ENCODE measurements at regions not wholly inside any gene's neighbourhood (a gene's known extent, or its start where the extent isn't known, plus 50 kb on each side); places are given as distances from the start of the nearest gene placed in this dataset.
"Not testable (repeated sequence)": the region's sequence is repeated elsewhere in the genome, so short reads cannot be mapped to it uniquely, and the experiment has no call there.

GRCh38 chr2:359047-359446 is 71.2 kb upstream of the ALKAL2 start (continued):
- no peak for TF ChIP-seq ESRRG (CRISPR knock-in tag; IDR thresholded peaks at IDR 0.05)
- TF ChIP-seq SNAI2 (CRISPR knock-in tag; IDR thresholded peaks at IDR 0.05) = no peak

- ATAC-seq = no peak
- no peak for TF ChIP-seq PPARA (CRISPR knock-in tag; IDR thresholded peaks at IDR 0.05; ENCODE audit: borderline replicate concordance)
Observed at GRCh38 chr2:357811-358210, 69.9 kb upstream of the ALKAL2 start.

GRCh38 chr2:356304-356703 is 68.4 kb upstream of the ALKAL2 start:
- not testable (repeated sequence) for ATAC-seq

- TF ChIP-seq ZNF565 (CRISPR knock-in tag; conservative IDR thresholded peaks at IDR 0.05; ENCODE audit: low read depth) (no peak), SNAI2 (CRISPR knock-in tag; IDR thresholded peaks at IDR 0.05) (no peak), ISL1 (CRISPR knock-in tag; IDR thresholded peaks at IDR 0.05) (no peak), ZNF70 (CRISPR knock-in tag; IDR thresholded peaks at IDR 0.05) (no peak), CSDC2 (CRISPR knock-in tag; IDR thresholded peaks at IDR 0.05) (no peak), TCF4 (CRISPR knock-in tag; IDR thresholded peaks at IDR 0.05; ENCODE audit: borderline replicate concordance) (no peak), ZNF8 (CRISPR knock-in tag; IDR thresholded peaks at IDR 0.05) (no peak), POU6F1 (CRISPR knock-in tag; IDR thresholded peaks at IDR 0.05; ENCODE audit: borderline replicate concordance, low read depth) (no peak), CREB5 (CRISPR knock-in tag; IDR thresholded peaks at IDR 0.05; ENCODE audit: low read depth) (no peak), ZFP30 (CRISPR knock-in tag; IDR thresholded peaks at IDR 0.05) (no peak), PATZ1 (CRISPR knock-in tag; IDR thresholded peaks at IDR 0.05; ENCODE audit: borderline replicate concordance) (no peak), BACH2 (CRISPR knock-in tag; IDR thresholded peaks at IDR 0.05; ENCODE audit: borderline replicate concordance) (no peak)
- no peak for ATAC-seq
Observed at GRCh38 chr2:355773-356172, 67.9 kb upstream of the ALKAL2 start.

- no peak for TF ChIP-seq RARB (CRISPR knock-in tag; IDR thresholded peaks at IDR 0.05)
- TF ChIP-seq ZFP30 (CRISPR knock-in tag; IDR thresholded peaks at IDR 0.05) = no peak
- TF ChIP-seq CSDC2 (CRISPR knock-in tag; IDR thresholded peaks at IDR 0.05) = no peak
- no peak for TF ChIP-seq ARNTL (CRISPR knock-in tag; IDR thresholded peaks at IDR 0.05; ENCODE audit: borderline replicate concordance, low read depth)
- no peak for TF ChIP-seq PPARA (CRISPR knock-in tag; IDR thresholded peaks at IDR 0.05; ENCODE audit: borderline replicate concordance)
- no peak for TF ChIP-seq POU6F1 (CRISPR knock-in tag; IDR thresholded peaks at IDR 0.05; ENCODE audit: borderline replicate concordance, low read depth)
- no peak for TF ChIP-seq TCF4 (CRISPR knock-in tag; IDR thresholded peaks at IDR 0.05; ENCODE audit: borderline replicate concordance)
- TF ChIP-seq ZC3H10 (CRISPR knock-in tag; IDR thresholded peaks at IDR 0.05) = no peak
- TF ChIP-seq SNAI2 (CRISPR knock-in tag; IDR thresholded peaks at IDR 0.05) = no peak
- no peak for ATAC-seq
Observed at GRCh38 chr2:352696-353095, 64.8 kb upstream of the ALKAL2 start.

GRCh38 chr2:349390-349789 is 61.5 kb upstream of the ALKAL2 start:
- no peak for TF ChIP-seq TOX (CRISPR knock-in tag; IDR thresholded peaks at IDR 0.05; ENCODE audit: borderline replicate concordance)
- no peak for TF ChIP-seq PPARA (CRISPR knock-in tag; IDR thresholded peaks at IDR 0.05; ENCODE audit: borderline replicate concordance)
- no peak for TF ChIP-seq ZFP3 (CRISPR knock-in tag; IDR thresholded peaks at IDR 0.05)
- TF ChIP-seq CREB5 (CRISPR knock-in tag; IDR thresholded peaks at IDR 0.05; ENCODE audit: low read depth) = no peak
- no peak for TF ChIP-seq ZNF565 (CRISPR knock-in tag; conservative IDR thresholded peaks at IDR 0.05; ENCODE audit: low read depth)
- no peak for TF ChIP-seq TCF4 (CRISPR knock-in tag; IDR thresholded peaks at IDR 0.05; ENCODE audit: borderline replicate concordance)
- TF ChIP-seq ARNTL (CRISPR knock-in tag; IDR thresholded peaks at IDR 0.05; ENCODE audit: borderline replicate concordance, low read depth) = no peak
- no peak for TF ChIP-seq ZNF8 (CRISPR knock-in tag; IDR thresholded peaks at IDR 0.05)
- no peak for TF ChIP-seq ZC3H10 (CRISPR knock-in tag; IDR thresholded peaks at IDR 0.05)
- no peak for TF ChIP-seq BACH2 (CRISPR knock-in tag; IDR thresholded peaks at IDR 0.05; ENCODE audit: borderline replicate concordance)
- no peak for TF ChIP-seq ISL1 (CRISPR knock-in tag; IDR thresholded peaks at IDR 0.05)
- no peak for ATAC-seq
